ENCODE measurements at regions not wholly inside any gene's neighbourhood (a gene's known extent, or its start where the extent isn't known, plus 50 kb on each side); places are given as distances from the start of the nearest gene placed in this dataset.
A peak's percentile ranks its signal among the peaks of the same experiment; 100 is the strongest.

- DNase-seq = peak; percentile 13 to 39 (median 22)
Measured at GRCh38 chr12:65556676-65557437, 267.4 kb upstream of the HMGA2 start.

- no peak for DNase-seq
Measured at GRCh38 chr12:65557438-65558181, 266.7 kb upstream of the HMGA2 start.

GRCh38 chr12:65560286-65560685, 264.0 kb upstream of the HMGA2 start:
- no peak for DNase-seq

GRCh38 chr12:65561798-65562382, 262.4 kb upstream of the HMGA2 start:
- DNase-seq = no peak

- no peak for DNase-seq
Measured at GRCh38 chr12:65565601-65566560, 258.4 kb upstream of the HMGA2 start.

- no peak for DNase-seq
Measured at GRCh38 chr12:65566751-65567150, 257.5 kb upstream of the HMGA2 start.

GRCh38 chr12:65567820-65568219, 256.5 kb upstream of the HMGA2 start:
- no peak for DNase-seq

- no peak for DNase-seq
Measured at GRCh38 chr12:65568517-65568916, 255.8 kb upstream of the HMGA2 start.

- DNase-seq = no peak
Measured at GRCh38 chr12:65570451-65571130, 253.7 kb upstream of the HMGA2 start.

- no peak for DNase-seq
Measured at GRCh38 chr12:65574867-65575266, 249.4 kb upstream of the HMGA2 start.

- no peak for DNase-seq
Measured at GRCh38 chr12:65584016-65584415, 240.3 kb upstream of the HMGA2 start.

GRCh38 chr12:65585648-65586602, 238.4 kb upstream of the HMGA2 start:
- DNase-seq = no peak

- no peak for DNase-seq
Measured at GRCh38 chr12:65586796-65587195, 237.5 kb upstream of the HMGA2 start.

GRCh38 chr12:65590318-65590717, 234.0 kb upstream of the HMGA2 start:
- no peak for DNase-seq

GRCh38 chr12:65592416-65592815, 231.9 kb upstream of the HMGA2 start:
- DNase-seq = no peak

GRCh38 chr12:65593239-65593701, 231.0 kb upstream of the HMGA2 start:
- DNase-seq = no peak

GRCh38 chr12:65594409-65594808, 229.9 kb upstream of the HMGA2 start:
- no peak for DNase-seq

GRCh38 chr12:65595016-65595560, 229.2 kb upstream of the HMGA2 start:
- DNase-seq = no peak

- DNase-seq = no peak
Measured at GRCh38 chr12:65596514-65597091, 227.7 kb upstream of the HMGA2 start.

GRCh38 chr12:65597527-65597926, 226.8 kb upstream of the HMGA2 start:
- no peak for DNase-seq

Measured in activated naive CD4-positive, alpha-beta T cell (primary cell).